Transverse colon (tissue), 4 donors: ENCODE measurements at regions not wholly inside any gene's neighbourhood (a gene's known extent, or its start where the extent isn't known, plus 50 kb on each side); places are given as distances from the start of the nearest gene placed in this dataset.

Source experiments
- CTCF ChIP-seq, 5 experiments: fragments of 200-600 bp in 3 of 5; fragments of 450-650 bp in 2 of 5; sonication (generic) in 3 of 5; IDR thresholded peaks; 1 replicate in 2 of 5; 2 replicates in 3 of 5; pipeline ENCODE4 v1.5.1; 2016 to 2017; ENCODE audit warnings: antibody characterized with exemption in 5 of 5, inconsistent platforms in 3 of 5, mild to moderate bottlenecking in 2 of 5, moderate library complexity in 1 of 5
- EP300 ChIP-seq: sonication (generic); formaldehyde crosslinking; IDR thresholded peaks from one replicate; pipeline ENCODE4 v1.6.1; 2017; ENCODE audit warnings: antibody characterized with exemption, low read depth
- POLR2A ChIP-seq: fragments of 450-650 bp; IDR thresholded peaks from one replicate; pipeline ENCODE4 v1.6.1; 2016; ENCODE audit warnings: antibody characterized with exemption, mild to moderate bottlenecking, moderate library complexity
- POLR2AphosphoS5 ChIP-seq, 3 donors: sonication (generic); formaldehyde crosslinking; IDR thresholded peaks; one replicate each; pipeline ENCODE4 v1.6.1; 2016; ENCODE audit warnings: antibody characterized with exemption in 3 of 3

GRCh38 chr1:238111081-238111480, 220.4 kb upstream of the ZP4 start:
- TF ChIP-seq POLR2AphosphoS5 (IDR thresholded peaks at IDR 0.05) (no peak), CTCF (IDR thresholded peaks at IDR 0.05) (no peak), POLR2A (no peak), EP300 (no peak)
